ENCODE measurements at regions not wholly inside any gene's neighbourhood (a gene's known extent, or its start where the extent isn't known, plus 50 kb on each side); places are given as distances from the start of the nearest gene placed in this dataset.

DNA sequence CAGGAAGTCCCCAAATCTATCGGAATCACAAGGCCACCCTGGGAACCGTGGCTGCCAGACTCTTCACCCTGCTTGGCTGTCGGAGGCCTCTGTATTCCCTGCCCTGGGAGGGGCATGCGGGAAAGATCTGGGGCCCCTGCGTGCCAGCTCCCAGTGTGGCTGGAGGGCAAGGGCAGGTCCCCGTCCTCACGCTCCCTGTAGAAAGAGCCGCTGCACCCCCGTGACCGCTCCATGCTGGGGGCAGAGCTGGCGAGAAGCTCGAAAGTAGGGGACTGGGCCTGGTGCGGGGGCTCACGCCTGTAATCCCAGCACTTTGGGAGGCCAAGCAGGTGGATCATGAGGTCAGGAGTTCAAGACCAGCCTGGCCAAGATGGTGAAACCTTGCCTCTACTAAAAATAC, 208.4 kb upstream of the SOX1 start:
- no peak overlapping the region for H3K27ac Mint-ChIP-seq (ENCODE audit: unreplicated experiment)
- H3K27me3 Mint-ChIP-seq (ENCODE audit: unreplicated experiment), result peaks cover 1% of the 10 kb centered on the region

DNA sequence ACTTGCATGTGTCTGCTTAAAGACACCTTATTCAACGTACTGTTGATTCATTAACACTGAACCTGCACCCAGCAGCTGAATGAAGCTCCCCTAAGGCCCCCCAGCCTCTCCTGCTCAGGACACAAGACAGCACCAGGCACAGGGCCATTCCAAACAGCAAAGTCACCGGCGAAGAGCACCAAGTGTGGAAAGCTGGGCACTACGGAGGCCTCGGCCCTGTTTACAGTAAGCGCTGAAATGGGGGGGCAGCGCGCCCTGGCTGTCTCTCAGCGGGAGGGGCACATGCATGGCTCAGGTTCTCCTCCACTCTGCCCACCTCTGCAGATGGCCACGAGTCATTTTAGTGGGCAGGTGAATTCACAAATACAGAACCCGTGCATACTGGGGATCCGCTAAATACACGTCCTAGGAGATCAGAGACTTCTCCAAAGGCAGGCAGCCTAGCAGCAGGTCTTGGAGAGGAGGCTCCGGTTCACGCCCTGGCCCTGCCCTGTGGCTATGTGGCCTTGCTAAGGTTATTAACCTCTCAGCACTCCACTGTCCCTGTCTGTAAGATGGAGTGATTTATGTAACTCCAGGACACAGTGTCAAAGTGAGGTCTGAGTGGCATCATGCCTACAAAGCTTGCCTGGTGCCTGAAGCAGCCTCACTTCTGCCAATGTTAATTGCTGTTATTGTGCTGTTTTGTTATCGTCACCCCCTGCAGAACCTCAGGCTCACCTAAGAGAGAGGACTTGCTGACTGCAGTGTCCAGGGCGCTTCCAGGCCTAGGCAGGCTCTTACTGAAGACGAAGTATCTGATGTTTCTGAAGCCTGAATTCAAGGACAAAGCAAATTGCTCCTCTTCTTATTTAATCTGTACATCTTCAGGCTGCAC, 207.4 kb upstream of the SOX1 start:
- no peak for DNase-seq (ENCODE audit: low spot score)
- H3K9me3 Mint-ChIP-seq (ENCODE audit: unreplicated experiment), result no peaks in the 10 kb centered on the region
- H3K4me3 Mint-ChIP-seq (ENCODE audit: unreplicated experiment), result no peak overlapping the region
- H3K4me1 Mint-ChIP-seq (ENCODE audit: unreplicated experiment), result no peaks in the 10 kb centered on the region
- H3K36me3 Mint-ChIP-seq (ENCODE audit: low read depth, unreplicated experiment), result peaks cover 4% of the 10 kb centered on the region
- no peak overlapping the region for H3K27ac Mint-ChIP-seq (ENCODE audit: unreplicated experiment)
- H3K27me3 Mint-ChIP-seq (ENCODE audit: unreplicated experiment), result peaks cover 1% of the 10 kb centered on the region
- no peak for TF ChIP-seq CTCF (IDR thresholded peaks at IDR 0.05; ENCODE audit: unreplicated experiment)

More for the DNA sequence above, 208.4 kb upstream of the SOX1 start:
- no peak for TF ChIP-seq CTCF (IDR thresholded peaks at IDR 0.05; ENCODE audit: unreplicated experiment)
- Mint-ChIP-seq H3K36me3 (ENCODE audit: low read depth, unreplicated experiment) (peaks cover 4% of the 10 kb centered on the region), H3K4me3 (ENCODE audit: unreplicated experiment) (no peak overlapping the region), H3K9me3 (ENCODE audit: unreplicated experiment) (no peaks in the 10 kb centered on the region), H3K4me1 (ENCODE audit: unreplicated experiment) (no peaks in the 10 kb centered on the region)
- DNase-seq (ENCODE audit: low spot score), result no peak

DNA sequence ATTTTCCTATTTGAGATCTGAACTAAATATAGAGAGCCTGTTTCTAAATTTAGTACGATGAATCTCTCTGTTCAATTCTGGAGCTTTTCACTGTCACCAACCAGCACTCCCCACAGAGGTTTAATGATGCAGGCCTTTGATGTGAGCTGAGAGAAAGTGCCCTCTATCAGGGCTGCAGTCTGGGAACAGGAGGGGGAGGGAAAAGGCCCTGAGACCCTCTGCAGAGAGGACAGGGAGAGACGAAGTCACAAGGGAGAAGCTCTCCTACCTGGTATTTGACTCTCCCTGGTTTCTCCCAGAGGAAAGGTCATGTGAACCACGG, 206.8 kb upstream of the SOX1 start:
- DNase-seq (ENCODE audit: low spot score), result no peak

GRCh38 chr13:111861319-111861718, 205.6 kb upstream of the SOX1 start:
- Mint-ChIP-seq H3K9me3 (ENCODE audit: unreplicated experiment) (no peaks in the 10 kb centered on the region), H3K27ac (ENCODE audit: unreplicated experiment) (no peak overlapping the region), H3K4me1 (ENCODE audit: unreplicated experiment) (no peaks in the 10 kb centered on the region), H3K4me3 (ENCODE audit: unreplicated experiment) (no peak overlapping the region), H3K27me3 (ENCODE audit: unreplicated experiment) (peaks cover 3% of the 10 kb centered on the region), H3K36me3 (ENCODE audit: low read depth, unreplicated experiment) (peaks cover 4% of the 10 kb centered on the region)
- DNase-seq (ENCODE audit: low spot score), result no peak
- TF ChIP-seq CTCF (IDR thresholded peaks at IDR 0.05; ENCODE audit: unreplicated experiment), result no peak

More for the DNA sequence above, 206.8 kb upstream of the SOX1 start:
- H3K27me3 Mint-ChIP-seq (ENCODE audit: unreplicated experiment), result peaks cover 3% of the 10 kb centered on the region
- H3K4me3 Mint-ChIP-seq (ENCODE audit: unreplicated experiment), result no peak overlapping the region
- H3K27ac Mint-ChIP-seq (ENCODE audit: unreplicated experiment), result no peak overlapping the region
- H3K4me1 Mint-ChIP-seq (ENCODE audit: unreplicated experiment), result no peaks in the 10 kb centered on the region
- H3K9me3 Mint-ChIP-seq (ENCODE audit: unreplicated experiment), result no peaks in the 10 kb centered on the region
- no peak for TF ChIP-seq CTCF (IDR thresholded peaks at IDR 0.05; ENCODE audit: unreplicated experiment)
- peaks cover 4% of the 10 kb centered on the region for H3K36me3 Mint-ChIP-seq (ENCODE audit: low read depth, unreplicated experiment)

DNA sequence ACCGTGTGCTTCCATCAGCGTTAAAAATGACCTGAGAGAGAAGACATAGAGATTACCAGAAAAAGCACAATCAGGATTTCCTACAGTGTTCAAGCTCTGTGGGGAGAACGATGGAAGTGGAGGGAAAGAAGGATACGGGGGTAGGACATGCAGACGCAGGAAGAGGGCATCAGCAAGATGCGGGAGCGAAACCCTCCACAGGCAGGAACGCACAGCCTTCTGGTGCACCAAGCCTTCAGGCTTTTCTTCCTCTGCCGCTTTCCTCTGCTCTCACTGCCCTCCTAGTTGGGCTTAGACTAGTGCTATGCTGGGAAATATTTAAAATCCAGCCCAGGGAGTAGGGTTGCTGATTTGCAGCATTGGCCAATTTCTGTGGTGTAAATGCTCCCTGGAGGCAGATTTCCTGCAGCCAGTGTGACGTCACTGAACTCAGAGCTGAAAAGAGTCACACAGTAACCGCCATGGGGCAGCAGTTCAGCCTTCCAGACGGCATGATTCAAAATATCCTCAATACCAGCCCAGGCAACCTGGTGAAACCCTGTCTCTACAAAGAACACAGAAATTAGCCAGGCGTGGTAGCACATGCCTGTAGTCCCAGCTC, 205.1 kb upstream of the SOX1 start:
- Mint-ChIP-seq H3K27me3 (ENCODE audit: unreplicated experiment) (peaks cover 3% of the 10 kb centered on the region), H3K4me3 (ENCODE audit: unreplicated experiment) (no peak overlapping the region), H3K27ac (ENCODE audit: unreplicated experiment) (no peak overlapping the region), H3K4me1 (ENCODE audit: unreplicated experiment) (no peaks in the 10 kb centered on the region), H3K36me3 (ENCODE audit: low read depth, unreplicated experiment) (peaks cover 4% of the 10 kb centered on the region), H3K9me3 (ENCODE audit: unreplicated experiment) (no peaks in the 10 kb centered on the region)
- no peak for TF ChIP-seq CTCF (IDR thresholded peaks at IDR 0.05; ENCODE audit: unreplicated experiment)
- no peak for DNase-seq (ENCODE audit: low spot score)

Measured in endothelial cell (in vitro differentiated cells).